ENCODE measurements at regions not wholly inside any gene's neighbourhood (a gene's known extent, or its start where the extent isn't known, plus 50 kb on each side); places are given as distances from the start of the nearest gene placed in this dataset.

- Histone ChIP-seq H3K4me3 (no peak overlapping the region), H3K9me3 (no peaks in the 10 kb centered on the region), H3K27ac (no peak overlapping the region), H3K36me3 (no peaks in the 10 kb centered on the region), H3K27me3 (no peaks in the 10 kb centered on the region), H3K4me1 (no peaks in the 10 kb centered on the region)
- intact Hi-C loops (cut with DNase I; ENCODE audit: low total_unique reads), result no loop called here
- no peak for TF ChIP-seq POLR2A (IDR thresholded peaks at IDR 0.05)
- TF ChIP-seq, protein P1, sequence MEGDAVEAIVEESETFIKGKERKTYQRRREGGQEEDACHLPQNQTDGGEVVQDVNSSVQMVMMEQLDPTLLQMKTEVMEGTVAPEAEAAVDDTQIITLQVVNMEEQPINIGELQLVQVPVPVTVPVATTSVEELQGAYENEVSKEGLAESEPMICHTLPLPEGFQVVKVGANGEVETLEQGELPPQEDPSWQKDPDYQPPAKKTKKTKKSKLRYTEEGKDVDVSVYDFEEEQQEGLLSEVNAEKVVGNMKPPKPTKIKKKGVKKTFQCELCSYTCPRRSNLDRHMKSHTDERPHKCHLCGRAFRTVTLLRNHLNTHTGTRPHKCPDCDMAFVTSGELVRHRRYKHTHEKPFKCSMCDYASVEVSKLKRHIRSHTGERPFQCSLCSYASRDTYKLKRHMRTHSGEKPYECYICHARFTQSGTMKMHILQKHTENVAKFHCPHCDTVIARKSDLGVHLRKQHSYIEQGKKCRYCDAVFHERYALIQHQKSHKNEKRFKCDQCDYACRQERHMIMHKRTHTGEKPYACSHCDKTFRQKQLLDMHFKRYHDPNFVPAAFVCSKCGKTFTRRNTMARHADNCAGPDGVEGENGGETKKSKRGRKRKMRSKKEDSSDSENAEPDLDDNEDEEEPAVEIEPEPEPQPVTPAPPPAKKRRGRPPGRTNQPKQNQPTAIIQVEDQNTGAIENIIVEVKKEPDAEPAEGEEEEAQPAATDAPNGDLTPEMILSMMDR (IDR thresholded peaks at IDR 0.05), result no peak
- no peak for DNase-seq
Observed at GRCh38 chr2:88829607-88830463, 138.4 kb downstream of the RPIA start.

- TF ChIP-seq, protein P1 (IDR thresholded peaks at IDR 0.05), result no peak
- TF ChIP-seq POLR2A (IDR thresholded peaks at IDR 0.05), result no peak
- Histone ChIP-seq H3K4me1 (no peaks in the 10 kb centered on the region), H3K36me3 (no peaks in the 10 kb centered on the region), H3K27me3 (no peaks in the 10 kb centered on the region), H3K9me3 (no peaks in the 10 kb centered on the region), H3K27ac (no peak overlapping the region), H3K4me3 (no peak overlapping the region)
- DNase-seq, result no peak
- intact Hi-C loops (cut with DNase I; ENCODE audit: low total_unique reads), result no loop called here
Observed at GRCh38 chr2:88831071-88831791, 139.8 kb downstream of the RPIA start.

DNA sequence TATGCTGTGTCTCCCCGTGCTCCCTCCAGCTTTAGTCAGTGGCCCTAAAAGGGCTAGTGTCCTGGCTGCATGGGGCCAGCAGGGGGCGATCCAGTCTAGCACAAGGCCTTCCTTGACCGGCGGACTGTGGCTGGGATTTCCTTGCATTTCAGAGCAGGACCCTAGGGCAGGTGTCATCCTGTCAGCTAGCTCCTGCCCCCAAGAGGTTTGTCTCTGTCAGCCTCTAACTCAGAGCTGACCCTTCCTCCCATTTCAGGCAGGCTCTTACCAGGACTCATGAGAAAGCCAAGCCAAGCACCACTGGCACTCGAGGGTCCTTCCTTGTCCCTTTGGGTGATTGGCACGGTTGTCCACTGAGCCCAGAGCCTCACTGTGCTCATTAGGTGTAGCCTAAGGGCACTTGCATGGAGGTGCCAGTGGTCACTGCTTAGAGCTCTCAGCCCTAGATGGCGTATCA is 140.3 kb downstream of the RPIA start:
- intact Hi-C loops (cut with DNase I; ENCODE audit: low total_unique reads), result no loop called here
- no peaks in the 10 kb centered on the region for H3K9me3 ChIP-seq

DNA sequence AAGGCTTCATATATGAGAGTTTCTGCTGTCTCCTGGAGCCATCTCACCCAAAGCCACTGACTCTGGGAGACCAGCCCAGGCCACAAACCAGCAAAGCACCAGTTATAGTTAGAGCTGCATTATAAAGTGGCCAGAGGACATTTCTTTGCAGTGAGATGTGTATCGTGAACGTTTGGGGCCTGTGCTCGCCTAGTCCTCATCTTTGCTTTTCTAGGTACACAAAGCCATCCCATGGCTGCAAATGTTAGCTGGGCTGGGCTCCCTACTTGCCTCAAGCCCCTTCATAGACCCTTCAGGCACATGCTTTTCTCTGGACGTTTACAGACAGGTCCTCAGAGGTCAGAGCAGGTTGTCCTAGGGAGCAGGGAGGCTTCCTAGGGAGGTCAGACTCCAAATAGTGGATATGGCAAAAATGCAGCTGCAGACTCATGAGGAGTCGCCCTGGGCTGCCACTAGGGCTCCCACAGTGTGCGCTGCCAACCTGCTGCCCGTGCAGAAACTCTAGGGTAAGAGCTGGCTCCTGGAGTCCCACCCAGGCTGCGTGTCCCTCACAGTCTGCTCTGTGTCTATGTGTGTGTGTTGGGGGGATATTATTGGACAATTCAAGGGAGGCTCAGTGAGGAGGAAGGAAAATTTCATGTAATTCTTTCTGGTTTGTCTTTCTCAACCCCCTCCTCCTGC is 141.0 kb downstream of the RPIA start:
- no peaks in the 10 kb centered on the region for H3K27me3 ChIP-seq
- H3K27ac ChIP-seq, result no peak overlapping the region
- no peak for TF ChIP-seq POLR2A (IDR thresholded peaks at IDR 0.05)
- TF ChIP-seq, protein P1 (IDR thresholded peaks at IDR 0.05), result no peak
- no peaks in the 10 kb centered on the region for H3K4me1 ChIP-seq
- H3K9me3 ChIP-seq, result no peaks in the 10 kb centered on the region
- no peak overlapping the region for H3K4me3 ChIP-seq
- intact Hi-C loops (cut with DNase I; ENCODE audit: low total_unique reads), result no loop called here
- no peaks in the 10 kb centered on the region for H3K36me3 ChIP-seq
- DNase-seq, result no peak

More for the DNA sequence above, 140.3 kb downstream of the RPIA start:
- H3K27me3 ChIP-seq, result no peaks in the 10 kb centered on the region
- no peak for TF ChIP-seq POLR2A (IDR thresholded peaks at IDR 0.05)
- TF ChIP-seq, protein P1 (IDR thresholded peaks at IDR 0.05), result no peak
- H3K27ac ChIP-seq, result no peak overlapping the region
- H3K4me3 ChIP-seq, result no peak overlapping the region
- no peak for DNase-seq
- no peaks in the 10 kb centered on the region for H3K4me1 ChIP-seq
- H3K36me3 ChIP-seq, result no peaks in the 10 kb centered on the region
